ENCODE measurements at regions not wholly inside any gene's neighbourhood (a gene's known extent, or its start where the extent isn't known, plus 50 kb on each side); places are given as distances from the start of the nearest gene placed in this dataset.

GRCh38 chr13:97141097-97141496 is 81.0 kb upstream of the MBNL2 start:
- no peak overlapping the region for H3K4me3 Mint-ChIP-seq
- H3K27me3 ChIP-seq (ENCODE audit: insufficient read depth, low read length) = no peaks in the 10 kb centered on the region; the same call in 1 of the 2 replicates
- no peak overlapping the region for H3K14ac ChIP-seq (ENCODE audit: insufficient read depth, low read length)
- no peaks in the 10 kb centered on the region for H3K79me1 ChIP-seq (ENCODE audit: insufficient read depth, low read depth, low read length, poor library complexity, severe bottlenecking)
- H3K4me1 ChIP-seq (ENCODE audit: insufficient read depth, low read length) = peaks cover 3% of the 10 kb centered on the region; the same call in 1 of the 2 replicates
- TF ChIP-seq, protein P1, sequence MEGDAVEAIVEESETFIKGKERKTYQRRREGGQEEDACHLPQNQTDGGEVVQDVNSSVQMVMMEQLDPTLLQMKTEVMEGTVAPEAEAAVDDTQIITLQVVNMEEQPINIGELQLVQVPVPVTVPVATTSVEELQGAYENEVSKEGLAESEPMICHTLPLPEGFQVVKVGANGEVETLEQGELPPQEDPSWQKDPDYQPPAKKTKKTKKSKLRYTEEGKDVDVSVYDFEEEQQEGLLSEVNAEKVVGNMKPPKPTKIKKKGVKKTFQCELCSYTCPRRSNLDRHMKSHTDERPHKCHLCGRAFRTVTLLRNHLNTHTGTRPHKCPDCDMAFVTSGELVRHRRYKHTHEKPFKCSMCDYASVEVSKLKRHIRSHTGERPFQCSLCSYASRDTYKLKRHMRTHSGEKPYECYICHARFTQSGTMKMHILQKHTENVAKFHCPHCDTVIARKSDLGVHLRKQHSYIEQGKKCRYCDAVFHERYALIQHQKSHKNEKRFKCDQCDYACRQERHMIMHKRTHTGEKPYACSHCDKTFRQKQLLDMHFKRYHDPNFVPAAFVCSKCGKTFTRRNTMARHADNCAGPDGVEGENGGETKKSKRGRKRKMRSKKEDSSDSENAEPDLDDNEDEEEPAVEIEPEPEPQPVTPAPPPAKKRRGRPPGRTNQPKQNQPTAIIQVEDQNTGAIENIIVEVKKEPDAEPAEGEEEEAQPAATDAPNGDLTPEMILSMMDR (conservative IDR thresholded peaks at IDR 0.05) = no peak
- no peaks in the 10 kb centered on the region for H4K20me1 ChIP-seq (ENCODE audit: control insufficient read depth, insufficient read depth, insufficient read length)
- H3K27ac Mint-ChIP-seq = no peak overlapping the region
- no peak overlapping the region for H4K91ac ChIP-seq (ENCODE audit: insufficient read length, low read depth, low read length)
- no peak overlapping the region for H4K8ac ChIP-seq (replicated peaks; ENCODE audit: insufficient read length, low read depth, low read length)
- no peak overlapping the region for H3K18ac ChIP-seq (ENCODE audit: insufficient read length, low read depth, low read length)
- no peak overlapping the region for H3K56ac ChIP-seq (ENCODE audit: insufficient read length, low read depth, low read length)
- H3K4ac ChIP-seq (ENCODE audit: low read depth, low read length) = no peak overlapping the region
- no peak overlapping the region for H2BK12ac ChIP-seq (ENCODE audit: insufficient read length, low read depth, low read length)
- H3K23me2 ChIP-seq (ENCODE audit: insufficient read length, low read depth, low read length, poor library complexity, severe bottlenecking) = no peaks in the 10 kb centered on the region
- no peak overlapping the region for H2AFZ ChIP-seq (ENCODE audit: low read length)
- H3K79me2 ChIP-seq (ENCODE audit: insufficient read depth, low read length) = no peaks in the 10 kb centered on the region
- H3K9me3 ChIP-seq (ENCODE audit: control insufficient read depth, low read depth, low read length) = no peaks in the 10 kb centered on the region
- H3K9me3 Mint-ChIP-seq = no peaks in the 10 kb centered on the region
- H3K4me1 Mint-ChIP-seq = peaks cover 17 to 22% of the 10 kb centered on the region in 2 experiments
- no peak overlapping the region for H3T11ph ChIP-seq (ENCODE audit: low read length)
- H3K36me3 Mint-ChIP-seq (ENCODE audit: insufficient read depth in 1 of 3, low read depth in 3 of 3) = no peaks in the 10 kb centered on the region
- no peak overlapping the region for H2BK5ac ChIP-seq (ENCODE audit: insufficient read length, low read length)
- H3K27me3 Mint-ChIP-seq (ENCODE audit: low read depth) = peaks cover 92% of the 10 kb centered on the region
- no peak overlapping the region for H2BK20ac ChIP-seq (ENCODE audit: low read depth, low read length, poor library complexity, severe bottlenecking)
- H2BK120ac ChIP-seq (ENCODE audit: low read depth, low read length, poor library complexity, severe bottlenecking) = no peak overlapping the region
- whole genome bisulfite sequencing (ENCODE audit: extremely low coverage, insufficient read length, low lambda C conversion rate) = no CpG with 5 or more reads among the region's 3 CpGs
- no peak overlapping the region for H3K23ac ChIP-seq (ENCODE audit: insufficient read length, low read depth, low read length)
- H2BK15ac ChIP-seq (ENCODE audit: low read depth, low read length) = no peak overlapping the region
- no peak overlapping the region for H3K27ac ChIP-seq (ENCODE audit: insufficient read length, low read depth, low read length)
- H3K4me2 ChIP-seq (ENCODE audit: insufficient read depth, insufficient read length, low read length) = no peak overlapping the region
- DNase-seq = no peak
- no peak overlapping the region for H3K9ac ChIP-seq (ENCODE audit: extremely low read depth, insufficient read length, low read length)
- no peak overlapping the region for H4K5ac ChIP-seq (ENCODE audit: insufficient read length, low read depth, low read length)
- no peak overlapping the region for H2AK5ac ChIP-seq (ENCODE audit: insufficient read length, low read length)

All from H9 (cell line).